HG03103 (cell line): ENCODE measurements at regions not wholly inside any gene's neighbourhood (a gene's known extent, or its start where the extent isn't known, plus 50 kb on each side); places are given as distances from the start of the nearest gene placed in this dataset.

ENCODE experiments used
- ATAC-seq: cut with Tn5 transposase; IDR thresholded peaks from one replicate; pipeline ENCODE4 v1.9.1; 2021; ENCODE audit warnings: low read depth; ENCODE audit not compliant: unreplicated experiment

DNA sequence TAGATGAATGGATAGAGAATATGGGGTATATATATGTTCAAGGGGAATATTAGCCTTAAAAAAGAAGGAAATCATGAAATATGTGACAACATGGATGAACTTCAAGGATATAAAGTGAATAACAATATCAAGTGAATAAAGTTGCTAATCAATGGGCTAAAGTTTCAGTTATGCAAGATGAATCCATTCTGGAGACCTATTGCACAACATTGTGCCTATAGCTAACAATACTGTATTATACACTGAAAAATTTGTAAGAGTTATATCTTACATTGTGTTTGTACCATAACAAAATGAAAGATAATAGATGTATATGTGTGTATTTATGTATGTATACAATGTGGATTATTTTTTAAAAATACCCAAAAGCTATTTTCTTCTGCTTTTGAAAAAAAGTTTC is 96.3 kb upstream of the DPYD start:
- ATAC-seq: no peak

DNA sequence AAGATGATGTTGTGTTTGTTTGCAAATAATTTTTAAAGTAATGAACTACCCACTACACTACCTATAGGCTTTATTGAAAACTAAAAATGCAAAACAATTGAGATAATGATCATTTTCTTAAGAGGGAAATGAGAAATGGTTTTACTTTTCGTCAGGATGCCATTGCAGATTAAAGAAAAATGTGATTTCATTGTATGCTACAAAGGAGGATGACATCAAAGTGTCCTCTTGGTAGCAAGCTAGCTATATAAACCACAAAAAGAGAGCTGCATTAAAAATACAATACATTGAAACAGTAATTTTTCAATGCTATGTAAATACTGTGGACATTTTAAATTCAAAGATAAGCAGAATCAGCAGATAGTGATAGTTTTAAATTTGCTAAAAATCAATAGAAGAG is 87.5 kb upstream of the DPYD start:
- ATAC-seq: no peak

- no peak for ATAC-seq
These were observed 84.6 kb upstream of the DPYD start for GRCh38 chr1:98005326-98006010.

DNA sequence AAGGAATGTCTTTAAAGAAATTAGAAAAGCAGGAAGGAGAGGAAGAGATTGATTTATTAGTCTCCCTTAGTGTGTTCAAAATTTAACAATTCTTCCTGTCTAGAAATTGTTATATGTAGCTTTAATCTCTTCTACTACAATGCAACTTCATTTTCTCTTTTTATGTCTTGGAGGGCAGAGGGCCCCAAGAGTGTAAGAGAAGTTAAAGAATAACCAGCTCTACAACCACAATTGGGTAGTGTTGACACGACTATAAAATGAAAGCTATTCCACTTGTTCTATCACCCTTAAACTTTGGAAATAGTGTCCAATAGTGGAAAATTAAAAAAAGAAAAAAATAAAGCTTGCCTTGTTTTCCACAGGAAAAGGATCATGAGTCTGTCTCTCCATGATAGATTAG is 82.6 kb upstream of the DPYD start:
- ATAC-seq: no peak

DNA sequence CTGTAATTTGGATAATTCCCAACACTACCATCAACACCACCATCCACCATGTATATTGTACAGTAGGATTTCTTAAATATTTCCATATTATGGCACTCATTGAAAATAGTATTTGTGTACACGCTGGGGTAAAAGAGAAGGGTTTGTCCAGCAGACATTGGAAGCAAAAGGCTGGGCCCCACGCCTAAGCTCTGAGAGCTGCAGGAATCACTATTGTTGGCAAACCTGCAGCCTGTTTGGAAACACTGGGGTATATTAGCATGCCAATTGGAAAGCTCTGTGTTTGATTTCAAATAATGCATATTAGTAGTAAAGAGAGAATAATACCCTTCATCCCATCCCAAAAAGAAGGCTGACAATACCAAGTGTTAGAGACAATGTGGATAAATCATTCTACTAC is 81.5 kb upstream of the DPYD start:
- ATAC-seq: no peak

- no peak for ATAC-seq
These were observed 80.9 kb upstream of the DPYD start for GRCh38 chr1:98001764-98002163.

DNA sequence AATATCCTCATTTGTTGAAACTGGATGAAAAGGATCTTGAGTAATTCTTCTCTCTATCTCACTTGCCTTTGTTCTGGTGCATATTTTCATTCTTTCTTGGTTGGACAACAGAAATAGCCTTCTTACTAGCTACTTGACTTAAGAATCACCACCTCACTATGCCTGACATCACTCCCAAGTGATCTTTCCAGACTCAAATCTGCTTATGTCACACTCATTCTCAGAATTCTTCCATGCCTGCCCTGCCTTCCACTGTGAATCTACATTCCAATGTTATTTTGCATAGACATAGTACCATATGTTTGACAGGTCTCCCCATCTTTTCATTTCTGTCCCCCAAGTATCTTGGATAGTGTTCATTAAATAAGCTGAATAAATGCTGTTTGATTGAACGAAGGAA is 78.5 kb upstream of the DPYD start:
- no peak for ATAC-seq

GRCh38 chr1:97996880-97997279 is 76.0 kb upstream of the DPYD start:
- no peak for ATAC-seq

DNA sequence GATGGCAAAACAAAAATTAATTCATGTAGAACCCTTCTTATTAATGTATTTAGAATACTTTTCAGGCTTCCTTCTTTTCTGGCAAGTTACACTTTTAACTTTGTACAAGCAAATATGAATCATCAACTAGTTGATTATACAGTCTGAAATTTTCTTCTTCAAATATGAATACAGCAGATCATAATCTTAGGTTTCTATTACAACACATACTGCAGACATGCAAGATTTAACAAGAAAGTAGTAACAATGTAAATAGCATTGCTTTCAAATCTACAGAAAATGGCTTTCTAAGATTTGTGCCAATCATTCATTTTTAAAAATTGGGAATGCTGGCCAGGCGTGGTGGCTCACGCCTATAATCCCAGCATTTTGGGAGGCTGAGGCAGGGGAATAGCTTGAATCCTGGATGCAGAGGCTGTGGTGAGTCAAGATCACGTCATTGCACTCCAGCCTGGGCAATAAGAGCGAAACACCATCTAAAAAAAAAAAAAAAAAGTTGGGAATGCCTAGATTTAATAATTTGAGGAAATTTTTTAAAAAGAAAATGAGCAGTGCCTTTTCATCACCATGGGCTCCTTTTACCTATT is 68.4 kb upstream of the DPYD start:
- no peak for ATAC-seq

- no peak for ATAC-seq
These were observed 65.5 kb upstream of the DPYD start for GRCh38 chr1:97986041-97987005.

DNA sequence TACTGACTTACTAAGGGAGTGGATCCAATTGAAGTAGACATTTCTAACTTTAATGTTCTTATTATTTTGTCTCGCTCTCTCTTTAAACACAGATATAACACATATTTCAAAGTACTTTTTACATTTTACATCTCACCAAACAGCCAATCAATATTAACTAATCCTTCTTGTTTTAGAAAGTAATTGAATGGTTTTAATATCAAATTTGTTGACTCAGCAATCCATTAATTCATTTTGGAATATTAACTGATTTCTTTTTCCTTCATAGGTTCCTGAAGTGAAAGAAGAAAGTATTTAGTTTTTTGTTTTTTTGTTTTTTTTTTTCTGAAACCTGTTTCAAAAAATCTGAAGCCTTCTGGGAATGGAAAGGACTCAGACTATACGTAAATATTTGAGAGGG is 62.3 kb upstream of the DPYD start:
- no peak for ATAC-seq

GRCh38 chr1:97980530-97980929 is 59.7 kb upstream of the DPYD start:
- no peak for ATAC-seq

DNA sequence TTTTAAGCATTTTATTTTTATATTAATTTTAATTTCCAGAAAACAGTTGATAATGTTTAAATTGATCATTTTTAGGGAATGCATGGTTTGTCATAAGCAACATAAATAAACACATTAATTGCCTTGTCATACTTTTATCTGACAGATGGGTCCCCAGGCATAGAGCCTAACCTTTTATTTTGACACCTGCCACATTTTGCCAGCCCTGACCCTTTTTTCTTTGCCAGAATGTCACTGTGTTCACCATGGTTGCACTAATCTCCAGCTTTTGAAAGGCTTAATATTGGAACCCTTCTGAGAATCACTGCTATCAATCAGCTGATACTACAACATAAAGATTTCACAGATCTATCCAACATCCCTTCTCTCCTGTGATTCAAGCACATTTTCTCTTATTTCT is 56.0 kb upstream of the DPYD start:
- no peak for ATAC-seq
